H1 (cell line): ENCODE measurements at regions not wholly inside any gene's neighbourhood (a gene's known extent, or its start where the extent isn't known, plus 50 kb on each side); places are given as distances from the start of the nearest gene placed in this dataset.
"Not testable (repeated sequence)": the region's sequence is repeated elsewhere in the genome, so short reads cannot be mapped to it uniquely, and the experiment has no call there.

Experiments
- CTCF ChIA-PET: fragments of 300-600 bp; sonication (Branson Sonifier 250); formaldehyde crosslinking; loops from one replicate; lab custom pipeline; 2021; ENCODE audit not compliant: partially characterized antibody; lab: Charles Lee
- POLR2A ChIA-PET: fragments of 300-600 bp; sonication (Branson Sonifier 250); formaldehyde crosslinking; loops from one replicate; lab custom pipeline; 2021; ENCODE audit warnings: inconsistent platforms; ENCODE audit not compliant: partially characterized antibody; lab: Charles Lee
- DNase-seq, 2 experiments: peaks; one replicate each; pipeline versions ENCODE4 v3.0.0 to v3.0.0-alpha.2; 2010 to 2022; ENCODE audit warnings: low spot score in 2 of 2, low read depth in 1 of 2, mixed read lengths in 1 of 2
- FAIRE-seq: peaks from 2 replicates; lab custom pipeline; 2011; peaks lifted over from hg19 to GRCh38; lab: Jason Lieb, UNC
- H2AFZ ChIP-seq: 2 replicates; pipeline ENCODE4 v1.8.1; 2012; ENCODE audit warnings: low read length, inconsistent platforms
- H2AK5ac ChIP-seq: 2 replicates; pipeline ENCODE4 v1.6.1; 2013; ENCODE audit warnings: low read depth, low read length
- H2BK120ac ChIP-seq: replicated peaks from 2 replicates; pipeline ENCODE3; 2013; ENCODE audit warnings: low read depth, low read length, inconsistent platforms
- H2BK12ac ChIP-seq: 2 replicates; pipeline ENCODE4 v1.6.1; 2013; ENCODE audit warnings: low read depth, low read length
- H2BK15ac ChIP-seq: 2 replicates; pipeline ENCODE4 v1.6.1; 2013; ENCODE audit warnings: low read length
- H2BK20ac ChIP-seq: 2 replicates; pipeline ENCODE4 v1.6.1; 2013; ENCODE audit warnings: low read length
- H2BK5ac ChIP-seq: 2 replicates; pipeline ENCODE4 v1.6.1; 2013; ENCODE audit warnings: low read depth, low read length
- H3K14ac ChIP-seq: 2 replicates; pipeline ENCODE4 v1.6.1; 2013; ENCODE audit warnings: inconsistent platforms; ENCODE audit not compliant: insufficient read length
- H3K18ac ChIP-seq: 2 replicates; pipeline ENCODE4 v1.6.1; 2013; ENCODE audit warnings: low read length; ENCODE audit errors: extremely low read depth
- H3K23ac ChIP-seq: 2 replicates; pipeline ENCODE4 v1.6.1; 2013; ENCODE audit warnings: inconsistent platforms; ENCODE audit not compliant: insufficient read length
- H3K23me2 ChIP-seq: 2 replicates; pipeline ENCODE4 v1.6.1; 2013; ENCODE audit warnings: low read depth, low read length
- H3K27ac ChIP-seq: 2 replicates; pipeline ENCODE4 v1.6.1; 2011; ENCODE audit warnings: low read depth, low read length, inconsistent platforms
- H3K27me3 ChIP-seq, 4 experiments: replicated peaks in 1 of 4; 1 replicate in 1 of 4; 2 replicates in 3 of 4; pipeline versions ENCODE4 v1.6.1 to v1.8.1; 2011 to 2013; ENCODE audit warnings: low read length in 3 of 4, mild to moderate bottlenecking in 3 of 4, inconsistent platforms in 2 of 4, mixed read lengths in 2 of 4, moderate library complexity in 1 of 4; ENCODE audit not compliant: control insufficient read depth in 3 of 4, insufficient read depth in 3 of 4; ENCODE audit errors: extremely low read depth in 1 of 4
- H3K36me3 ChIP-seq, 4 experiments: 2 replicates each; pipeline versions ENCODE4 v1.6.1 to v1.8.1; 2011 to 2013; ENCODE audit warnings: mild to moderate bottlenecking in 4 of 4, low read length in 3 of 4, moderate library complexity in 2 of 4, control low read depth in 1 of 4, inconsistent platforms in 1 of 4; ENCODE audit not compliant: insufficient read depth in 4 of 4, control insufficient read depth in 2 of 4
- H3K4ac ChIP-seq: replicated peaks from 2 replicates; pipeline ENCODE3; 2013; ENCODE audit warnings: low read length, low read depth, mixed read lengths, inconsistent platforms; ENCODE audit not compliant: insufficient read length
- H3K4me1 ChIP-seq, 4 experiments: replicated peaks in 1 of 4; 1 replicate in 1 of 4; 2 replicates in 3 of 4; pipeline versions ENCODE4 v1.6.1 to v1.8.1; 2011 to 2013; ENCODE audit warnings: low read length in 3 of 4, inconsistent platforms in 2 of 4, mixed read lengths in 1 of 4; ENCODE audit not compliant: insufficient read depth in 4 of 4, control insufficient read depth in 3 of 4
- H3K4me2 ChIP-seq, 2 experiments: 2 replicates each; pipeline versions ENCODE4 v1.6.1 to v1.8.1; 2011 to 2013; ENCODE audit warnings: low read depth in 2 of 2, low read length in 2 of 2, control low read depth in 1 of 2, inconsistent platforms in 1 of 2, mild to moderate bottlenecking in 1 of 2; ENCODE audit not compliant: insufficient read depth in 1 of 2
- H3K4me3 ChIP-seq, 4 experiments: fragments of 200-600, 300-600 bp in 1 of 4; sonication (generic), shearing (Covaris generic), sonication (Bioruptor Twin) in 1 of 4; 2 replicates each; pipeline versions ENCODE4 v1.5.1 to v1.8.1; 2011 to 2016; ENCODE audit warnings: low read length in 4 of 4, low read depth in 3 of 4, control low read depth in 2 of 4, inconsistent platforms in 2 of 4, mild to moderate bottlenecking in 2 of 4, mixed read lengths in 1 of 4, moderate library complexity in 1 of 4; ENCODE audit not compliant: insufficient read depth in 2 of 4; ENCODE audit errors: extremely low read depth in 1 of 4
- H3K56ac ChIP-seq: replicated peaks from 2 replicates; pipeline ENCODE3; 2013; ENCODE audit warnings: low read depth, mild to moderate bottlenecking, mixed read lengths, low read length, inconsistent platforms; ENCODE audit not compliant: insufficient read length
- H3K79me1 ChIP-seq: 2 replicates; pipeline ENCODE4 v1.6.1; 2013; ENCODE audit warnings: low read depth, low read length, control low read depth
- H3K79me2 ChIP-seq, 2 experiments: 2 replicates each; pipeline versions ENCODE4 v1.6.1 to v1.8.1; 2012 to 2013; ENCODE audit warnings: low read length in 2 of 2, mild to moderate bottlenecking in 2 of 2, inconsistent platforms in 1 of 2; ENCODE audit not compliant: insufficient read depth in 2 of 2, control insufficient read depth in 1 of 2
- H3K9ac ChIP-seq, 4 experiments: replicated peaks in 1 of 4; 1 replicate in 1 of 4; 2 replicates in 3 of 4; pipeline versions ENCODE4 v1.6.1 to v1.8.1; 2011 to 2013; ENCODE audit warnings: low read depth in 3 of 4, low read length in 3 of 4, control low read depth in 2 of 4, mild to moderate bottlenecking in 2 of 4, moderate library complexity in 2 of 4, inconsistent platforms in 1 of 4; ENCODE audit errors: extremely low read depth in 1 of 4
- H3K9me3 ChIP-seq, 2 experiments: 2 replicates each; pipeline versions ENCODE4 v1.6.1 to v1.8.1; 2012 to 2013; ENCODE audit warnings: mild to moderate bottlenecking in 2 of 2, moderate library complexity in 2 of 2, control low read depth in 1 of 2, inconsistent platforms in 1 of 2, low read depth in 1 of 2, low read length in 1 of 2, mixed read lengths in 1 of 2; ENCODE audit not compliant: insufficient read depth in 2 of 2
- H4K20me1 ChIP-seq, 2 experiments: replicated peaks in 1 of 2; 2 replicates each; pipeline versions ENCODE3 to v1.8.1; 2011 to 2013; ENCODE audit warnings: inconsistent platforms in 2 of 2, low read length in 2 of 2, mild to moderate bottlenecking in 1 of 2; ENCODE audit not compliant: insufficient read depth in 2 of 2, control insufficient read depth in 1 of 2
- H4K5ac ChIP-seq: 2 replicates; pipeline ENCODE4 v1.6.1; 2013; ENCODE audit warnings: low read length, low read depth, mixed read lengths, inconsistent platforms; ENCODE audit not compliant: insufficient read length
- H4K8ac ChIP-seq: 2 replicates; pipeline ENCODE4 v1.8.0; 2013; ENCODE audit warnings: mild to moderate bottlenecking, moderate library complexity, low read length, inconsistent platforms; ENCODE audit not compliant: insufficient read depth; ENCODE audit errors: extremely low read depth
- H4K91ac ChIP-seq: replicated peaks from 2 replicates; pipeline ENCODE3; 2013; ENCODE audit warnings: low read length, mixed read lengths, inconsistent platforms; ENCODE audit not compliant: insufficient read length
- CTBP2 ChIP-seq: IDR thresholded peaks from 2 replicates; pipeline ENCODE4 v1.7.0; 2011; ENCODE audit warnings: borderline replicate concordance, mild to moderate bottlenecking, moderate library complexity, mixed read lengths, low read length; ENCODE audit not compliant: insufficient read depth, insufficient read length
- FOSL1 ChIP-seq: IDR thresholded peaks from 2 replicates; pipeline ENCODE4 v1.6.1; 2011; ENCODE audit warnings: mild to moderate bottlenecking, low read depth, low read length, moderate library complexity; ENCODE audit not compliant: insufficient read depth
- KDM5A ChIP-seq: fragments of 200-600 bp; IDR thresholded peaks from 2 replicates; pipeline ENCODE4 v1.7.1; 2012; ENCODE audit warnings: mild to moderate bottlenecking, low read length, inconsistent platforms, mixed read lengths
- RAD21 ChIP-seq, 2 experiments: IDR thresholded peaks in 1 of 2; conservative IDR thresholded peaks in 1 of 2; 2 replicates each; pipeline ENCODE4 v1.6.1; 2011; ENCODE audit warnings: low read depth in 2 of 2, low read length in 2 of 2, improper control_type of control experiment in 1 of 2, inconsistent platforms in 1 of 2, mild to moderate bottlenecking in 1 of 2, moderate library complexity in 1 of 2
- SRF ChIP-seq: IDR thresholded peaks from 2 replicates; pipeline ENCODE4 v1.6.1; 2011; ENCODE audit warnings: mild to moderate bottlenecking, low read depth, low read length, moderate library complexity
- TAF7 ChIP-seq: optimal IDR thresholded peaks from 2 replicates; pipeline ENCODE3; 2011; ENCODE audit warnings: low read depth, mild to moderate bottlenecking, inconsistent platforms, low read length, moderate library complexity, borderline replicate concordance
- WGBS, 2 experiments: shearing (Covaris generic) in 1 of 2; methylation state at CpG; one replicate each; pipeline versions ENCODE4 v1.1.6 to v1.1.7; 2013 to 2015; ENCODE audit warnings: low lambda C conversion rate in 2 of 2, mixed read lengths in 2 of 2, inconsistent platforms in 1 of 2, low coverage in 1 of 2, missing lambda C conversion rate in 1 of 2; ENCODE audit not compliant: insufficient replicate concordance in 2 of 2, insufficient coverage in 1 of 2, insufficient read length in 1 of 2; ENCODE audit errors: extremely low coverage in 1 of 2, missing lambda C conversion rate in 1 of 2; 5-methylcytosine and 5-hydroxymethylcytosine counted together

GRCh38 chr9:109997682-109998081, 210.3 kb downstream of the C9orf152 start (continued):
- TF ChIP-seq FOSL1 (no peak), TAF7 (no peak), KDM5A (no peak), RAD21 (IDR thresholded peaks at IDR 0.05 in 1 of 2, conservative IDR thresholded peaks at IDR 0.05 in 1 of 2; ENCODE audit: low read depth in 2 of 2, low read length in 2 of 2) (no peak), CTBP2 (no peak), SRF (no peak)

- not testable (repeated sequence) for H3K18ac ChIP-seq, H3K9me3 ChIP-seq, H3K23me2 ChIP-seq, H2AFZ ChIP-seq, H3K36me3 ChIP-seq, H2BK12ac ChIP-seq, H3K56ac ChIP-seq, H2BK20ac ChIP-seq, H3K79me1 ChIP-seq, H3K27ac ChIP-seq, H3K27me3 ChIP-seq, H4K91ac ChIP-seq, H3K4me1 ChIP-seq, H4K5ac ChIP-seq, H3K4me3 ChIP-seq, H2BK120ac ChIP-seq, H3K4me2 ChIP-seq, H4K20me1 ChIP-seq, H3K9ac ChIP-seq, FAIRE-seq, H3K4ac ChIP-seq, H3K79me2 ChIP-seq, H3K23ac ChIP-seq, H4K8ac ChIP-seq, H2AK5ac ChIP-seq, H2BK15ac ChIP-seq, H3K14ac ChIP-seq
- peak in 1 of 2 experiments; percentile 58 for DNase-seq
- WGBS, 2 experiments, result 74% methylated on average over 8 of the region's 8 CpGs; no CpG with 5 or more reads in 1 of the 2 experiments
- CTCF ChIA-PET, result interaction anchor here (1.0 to 2.7 kb wide), 6 partner anchors 14 to 123 kb away, joined by 3 to 16 read pairs (median 5); no protein-coding TSS in a partner anchor
- H2BK5ac ChIP-seq, result peak overlapping the region; percentile 52; the same call in 1 of the 2 replicates
- POLR2A ChIA-PET, result interaction anchor here (1.2 kb wide), 1 partner anchor 34 kb away, joined by 3 read pairs; no protein-coding TSS in a partner anchor
Measured at GRCh38 chr9:110005521-110005920, 202.4 kb downstream of the C9orf152 start.
